A549 (cell line): ENCODE measurements at regions not wholly inside any gene's neighbourhood (a gene's known extent, or its start where the extent isn't known, plus 50 kb on each side); places are given as distances from the start of the nearest gene placed in this dataset.

ENCODE experiments used
- ATAC-seq, 2 experiments: fragments of 200-7000 bp in 1 of 2; fragments of >200 bp in 1 of 2; cut with Nextera tagmentation in 1 of 2; cut with Tn5 transposase in 1 of 2; 3 replicates each; pipeline versions ENCODE4 v1.8.0 to v1.9.1; 2018 to 2020; ENCODE audit warnings: mild to moderate bottlenecking in 1 of 2, moderate library complexity in 1 of 2
- CTCF ChIA-PET: fragments of 300-600 bp; sonication (Branson Sonifier 250); formaldehyde crosslinking; extraction: SDS; loops from one replicate; lab custom pipeline; 2021; ENCODE audit warnings: antibody characterized with exemption, inconsistent platforms; lab: Yijun Ruan, JAX
- POLR2A ChIA-PET: fragments of 350-600 bp; formaldehyde crosslinking; extraction: SDS; loops from one replicate; lab custom pipeline; 2021; ENCODE audit warnings: antibody characterized with exemption, inconsistent platforms; lab: Yijun Ruan, JAX
- DNase-seq, 2 experiments: peaks; one replicate each; pipeline versions ENCODE4 v3.0.0 to v3.0.0-alpha.2; 2011 to 2016; ENCODE audit warnings: low read depth in 1 of 2, low spot score in 1 of 2
- FAIRE-seq: peaks from 2 replicates; lab custom pipeline; 2011; peaks lifted over from hg19 to GRCh38; lab: Jason Lieb, UNC
- H3K27ac ChIP-seq, 2 experiments: fragments of >200 bp; sonication (Bioruptor Twin); formaldehyde crosslinking; 3 replicates each; pipeline ENCODE4 v1.5.1; 2016 to 2017
- H3K4me1 ChIP-seq: fragments of >200 bp; sonication (Bioruptor Twin); formaldehyde crosslinking; 3 replicates; pipeline ENCODE4 v1.6.1; 2016
- H3K4me2 ChIP-seq: fragments of >200 bp; sonication (Bioruptor Twin); formaldehyde crosslinking; 3 replicates; pipeline ENCODE4 v1.6.1; 2016
- H3K4me3 ChIP-seq: fragments of >200 bp; sonication (Bioruptor Twin); formaldehyde crosslinking; 3 replicates; pipeline ENCODE4 v1.5.1; 2016
- H3K9me3 ChIP-seq: fragments of >200 bp; sonication (Bioruptor Twin); formaldehyde crosslinking; 3 replicates; pipeline ENCODE4 v1.6.1; 2016
- CBX2 ChIP-seq: fragments of 200-600 bp; sonication (generic); IDR thresholded peaks from 2 replicates; pipeline ENCODE4 v1.6.1; 2016; ENCODE audit warnings: low read depth, mild to moderate bottlenecking, borderline replicate concordance
- CHD2 ChIP-seq: fragments of 150-350 bp; IDR thresholded peaks from 2 replicates; pipeline ENCODE4 v1.6.1; 2014; ENCODE audit warnings: low read length; ENCODE audit not compliant: partially characterized antibody
- EHF ChIP-seq: fragments of 250-450 bp; sonication (Bioruptor Pico); IDR thresholded peaks from 2 replicates; pipeline ENCODE4 v1.5.0; 2020; ENCODE audit warnings: mild to moderate bottlenecking
- ELK1 ChIP-seq: fragments of 150-350 bp; IDR thresholded peaks from 2 replicates; pipeline ENCODE4 v1.6.1; 2014; ENCODE audit warnings: low read depth, mild to moderate bottlenecking, low read length
- ESRRA ChIP-seq: fragments of 150-350 bp; IDR thresholded peaks from 2 replicates; pipeline ENCODE4 v1.6.1; 2014; ENCODE audit warnings: mild to moderate bottlenecking, low read length, borderline replicate concordance
- FOSB ChIP-seq: fragments of 250-450 bp; sonication (Bioruptor Pico); IDR thresholded peaks from 2 replicates; pipeline ENCODE4 v1.5.0; 2020; ENCODE audit warnings: mild to moderate bottlenecking, moderate library complexity
- GATA3 ChIP-seq: IDR thresholded peaks from 2 replicates; pipeline ENCODE4 v1.6.1; 2012; ENCODE audit warnings: borderline replicate concordance
- HEYL ChIP-seq: fragments of 250-450 bp; sonication (Bioruptor Pico); IDR thresholded peaks from 2 replicates; pipeline ENCODE4 v1.8.0; 2021; ENCODE audit warnings: mild to moderate bottlenecking, moderate library complexity
- HMGXB4 ChIP-seq: fragments of 250-450 bp; sonication (Bioruptor Pico); IDR thresholded peaks from 2 replicates; pipeline ENCODE4 v1.5.0; 2021; ENCODE audit warnings: mild to moderate bottlenecking, moderate library complexity, borderline replicate concordance
- HOXA7 ChIP-seq: fragments of 250-450 bp; sonication (Bioruptor Pico); IDR thresholded peaks from 2 replicates; pipeline ENCODE4 v1.5.0; 2020; ENCODE audit warnings: mild to moderate bottlenecking, moderate library complexity
- JUN ChIP-seq, 2 experiments: fragments of >200 bp; sonication (Bioruptor Twin); formaldehyde crosslinking; IDR thresholded peaks; 2 replicates in 1 of 2; 3 replicates in 1 of 2; pipeline ENCODE4 v1.6.1; 2016 to 2017
- KDM1A ChIP-seq: fragments of 200-600 bp; sonication (generic); IDR thresholded peaks from 2 replicates; pipeline ENCODE4 v1.6.1; 2016; ENCODE audit warnings: low read depth, mild to moderate bottlenecking
- KDM5A ChIP-seq: fragments of 200-600 bp; sonication (generic); IDR thresholded peaks from 2 replicates; pipeline ENCODE4 v1.6.1; 2016; ENCODE audit warnings: antibody characterized with exemption, mild to moderate bottlenecking
- MAFK ChIP-seq: fragments of 450-650 bp; IDR thresholded peaks from 2 replicates; pipeline ENCODE4 v1.6.1; 2014; ENCODE audit not compliant: partially characterized antibody
- MYC ChIP-seq: IDR thresholded peaks from 2 replicates; pipeline ENCODE4 v1.6.1; 2012; ENCODE audit warnings: mild to moderate bottlenecking, inconsistent platforms, low read length, improper control_type of control experiment, borderline replicate concordance
- PHF8 ChIP-seq: fragments of 200-600 bp; sonication (generic); IDR thresholded peaks from 2 replicates; pipeline ENCODE4 v1.6.1; 2016; ENCODE audit warnings: low read depth, mild to moderate bottlenecking, antibody characterized with exemption, moderate library complexity, borderline replicate concordance
- RARB ChIP-seq: fragments of 250-450 bp; sonication (Bioruptor Pico); IDR thresholded peaks from 2 replicates; pipeline ENCODE4 v1.8.0; 2021; ENCODE audit warnings: mild to moderate bottlenecking, moderate library complexity
- REST ChIP-seq: fragments of 200-600 bp; sonication (generic); IDR thresholded peaks from 2 replicates; pipeline ENCODE4 v1.6.1; 2016; ENCODE audit warnings: antibody characterized with exemption, mild to moderate bottlenecking, moderate library complexity
- SMC3 ChIP-seq: fragments of >200 bp; sonication (Bioruptor Twin); formaldehyde crosslinking; IDR thresholded peaks from 3 replicates; pipeline ENCODE4 v1.6.1; 2018; ENCODE audit warnings: inconsistent platforms
- SREBF2 ChIP-seq: fragments of 450-650 bp; IDR thresholded peaks from 2 replicates; pipeline ENCODE4 v1.6.1; 2014; ENCODE audit warnings: mild to moderate bottlenecking, moderate library complexity
- ZC3H11A ChIP-seq: fragments of 450-650 bp; IDR thresholded peaks from 2 replicates; pipeline ENCODE4 v1.6.1; 2014; ENCODE audit warnings: antibody characterized with exemption, mild to moderate bottlenecking
- ZNF302 ChIP-seq: fragments of 250-450 bp; sonication (Bioruptor Pico); IDR thresholded peaks from 2 replicates; pipeline ENCODE4 v1.9.0; 2021; ENCODE audit warnings: inconsistent platforms, mild to moderate bottlenecking, moderate library complexity
- WGBS: methylation state at CpG from one replicate; pipeline ENCODE4 v1.1.6; 2017; ENCODE audit errors: missing lambda C conversion rate; 5-methylcytosine and 5-hydroxymethylcytosine counted together
- TF ChIP-seq, protein P1 (sequence below): fragments of >200 bp; sonication (Bioruptor Twin); formaldehyde crosslinking; IDR thresholded peaks from 3 replicates; pipeline ENCODE4 v1.5.1; 2016
- TF ChIP-seq, protein P2 (sequence below): fragments of 450-650 bp; IDR thresholded peaks from 2 replicates; pipeline ENCODE4 v1.6.1; 2014; ENCODE audit warnings: antibody characterized with exemption
- TF ChIP-seq, protein P3 (sequence below): fragments of >200 bp; sonication (Bioruptor Twin); formaldehyde crosslinking; IDR thresholded peaks from 2 replicates; pipeline ENCODE4 v1.6.1; 2016

GRCh38 chr1:96214982-96215381 lies 506.6 kb upstream of the PTBP2 start:
- no peak for ATAC-seq
- CTCF ChIA-PET = no interaction called here
- no peak for FAIRE-seq
- Histone ChIP-seq H3K9me3 (no peaks in the 10 kb centered on the region), H3K4me3 (no peak overlapping the region), H3K4me1 (no peaks in the 10 kb centered on the region), H3K27ac (no peak overlapping the region), H3K4me2 (no peak overlapping the region)
- TF ChIP-seq CBX2 (no peak), MYC (no peak), ESRRA (no peak), SREBF2 (no peak), ELK1 (no peak), HEYL (CRISPR knock-in tag) (no peak), HOXA7 (CRISPR knock-in tag) (no peak), JUN (IDR thresholded peaks at IDR 0.05) (no peak), HMGXB4 (CRISPR knock-in tag) (no peak), SMC3 (no peak), EHF (no peak), ZNF302 (CRISPR knock-in tag) (no peak), RARB (CRISPR knock-in tag) (no peak), REST (no peak), MAFK (no peak)
- TF ChIP-seq, protein P1, sequence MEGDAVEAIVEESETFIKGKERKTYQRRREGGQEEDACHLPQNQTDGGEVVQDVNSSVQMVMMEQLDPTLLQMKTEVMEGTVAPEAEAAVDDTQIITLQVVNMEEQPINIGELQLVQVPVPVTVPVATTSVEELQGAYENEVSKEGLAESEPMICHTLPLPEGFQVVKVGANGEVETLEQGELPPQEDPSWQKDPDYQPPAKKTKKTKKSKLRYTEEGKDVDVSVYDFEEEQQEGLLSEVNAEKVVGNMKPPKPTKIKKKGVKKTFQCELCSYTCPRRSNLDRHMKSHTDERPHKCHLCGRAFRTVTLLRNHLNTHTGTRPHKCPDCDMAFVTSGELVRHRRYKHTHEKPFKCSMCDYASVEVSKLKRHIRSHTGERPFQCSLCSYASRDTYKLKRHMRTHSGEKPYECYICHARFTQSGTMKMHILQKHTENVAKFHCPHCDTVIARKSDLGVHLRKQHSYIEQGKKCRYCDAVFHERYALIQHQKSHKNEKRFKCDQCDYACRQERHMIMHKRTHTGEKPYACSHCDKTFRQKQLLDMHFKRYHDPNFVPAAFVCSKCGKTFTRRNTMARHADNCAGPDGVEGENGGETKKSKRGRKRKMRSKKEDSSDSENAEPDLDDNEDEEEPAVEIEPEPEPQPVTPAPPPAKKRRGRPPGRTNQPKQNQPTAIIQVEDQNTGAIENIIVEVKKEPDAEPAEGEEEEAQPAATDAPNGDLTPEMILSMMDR = no peak
- TF ChIP-seq, protein P2, sequence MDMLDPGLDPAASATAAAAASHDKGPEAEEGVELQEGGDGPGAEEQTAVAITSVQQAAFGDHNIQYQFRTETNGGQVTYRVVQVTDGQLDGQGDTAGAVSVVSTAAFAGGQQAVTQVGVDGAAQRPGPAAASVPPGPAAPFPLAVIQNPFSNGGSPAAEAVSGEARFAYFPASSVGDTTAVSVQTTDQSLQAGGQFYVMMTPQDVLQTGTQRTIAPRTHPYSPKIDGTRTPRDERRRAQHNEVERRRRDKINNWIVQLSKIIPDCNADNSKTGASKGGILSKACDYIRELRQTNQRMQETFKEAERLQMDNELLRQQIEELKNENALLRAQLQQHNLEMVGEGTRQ = no peak
- POLR2A ChIA-PET = no interaction called here
- DNase-seq = no peak
- WGBS = 2% methylated on average over 2 of the region's 2 CpGs

GRCh38 chr1:96220651-96221050 lies 500.9 kb upstream of the PTBP2 start:
- ATAC-seq = no peak
- no peaks in the 10 kb centered on the region for H3K4me1 ChIP-seq
- H3K9me3 ChIP-seq = no peaks in the 10 kb centered on the region
- H3K4me2 ChIP-seq = no peak overlapping the region
- ChIA-PET POLR2A (no interaction called here), CTCF (no interaction called here)
- no peak overlapping the region for H3K27ac ChIP-seq
- 26% methylated on average over 3 of the region's 3 CpGs for WGBS
- no peak for DNase-seq
- no peak for FAIRE-seq
- no peak overlapping the region for H3K4me3 ChIP-seq
- TF ChIP-seq JUN (IDR thresholded peaks at IDR 0.05) (no peak), KDM1A (no peak), KDM5A (no peak), FOSB (CRISPR knock-in tag) (no peak), GATA3 (no peak), PHF8 (no peak), SREBF2 (no peak), CHD2 (no peak), REST (no peak), ZNF302 (CRISPR knock-in tag) (no peak), ZC3H11A (no peak)
- TF ChIP-seq, protein P3, sequence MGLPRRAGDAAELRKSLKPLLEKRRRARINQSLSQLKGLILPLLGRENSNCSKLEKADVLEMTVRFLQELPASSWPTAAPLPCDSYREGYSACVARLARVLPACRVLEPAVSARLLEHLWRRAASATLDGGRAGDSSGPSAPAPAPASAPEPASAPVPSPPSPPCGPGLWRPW = no peak
